DND-41 (cell line): ENCODE measurements at regions not wholly inside any gene's neighbourhood (a gene's known extent, or its start where the extent isn't known, plus 50 kb on each side); places are given as distances from the start of the nearest gene placed in this dataset.

Experiments used
- ATAC-seq: fragments of 200-7000 bp; cut with Tn5 transposase; 3 replicates; pipeline ENCODE4 v1.9.1; 2021; ENCODE audit warnings: low read depth; ENCODE audit not compliant: insufficient read depth
- DNase-seq: peaks from one replicate; pipeline ENCODE4 v3.0.0-alpha.2; 2020
- H2AFZ ChIP-seq: 2 replicates; pipeline ENCODE4 v1.6.0; 2012; ENCODE audit warnings: low read depth, low read length
- H3K27ac ChIP-seq: 2 replicates; pipeline ENCODE4 v1.5.1; 2012; ENCODE audit warnings: low read length, inconsistent platforms
- H3K27me3 ChIP-seq: fragments of 200-600 bp; sonication (generic); 2 replicates; pipeline ENCODE4 v1.6.0; 2012; ENCODE audit warnings: low read length, mild to moderate bottlenecking, inconsistent platforms; ENCODE audit not compliant: insufficient read depth, poor library complexity
- H3K36me3 ChIP-seq: 2 replicates; pipeline ENCODE4 v1.5.1; 2012; ENCODE audit warnings: low read length, inconsistent platforms; ENCODE audit not compliant: insufficient read depth
- H3K4me1 ChIP-seq: 2 replicates; pipeline ENCODE4 v1.5.1; 2012; ENCODE audit warnings: mild to moderate bottlenecking, low read length; ENCODE audit not compliant: insufficient read depth
- H3K4me2 ChIP-seq: 2 replicates; pipeline ENCODE4 v1.6.0; 2012; ENCODE audit warnings: mild to moderate bottlenecking, moderate library complexity, low read length, inconsistent platforms; ENCODE audit not compliant: insufficient read depth
- H3K4me3 ChIP-seq, 2 experiments: fragments of 200-600 bp in 1 of 2; shearing (Covaris generic) in 1 of 2; 2 replicates each; pipeline ENCODE4 v1.5.1; 2012 to 2016; ENCODE audit warnings: inconsistent platforms in 2 of 2, low read length in 2 of 2, mild to moderate bottlenecking in 2 of 2, low read depth in 1 of 2, moderate library complexity in 1 of 2
- H3K79me2 ChIP-seq: 2 replicates; pipeline ENCODE4 v1.6.0; 2012; ENCODE audit warnings: low read length, inconsistent platforms; ENCODE audit not compliant: insufficient read depth
- H3K9ac ChIP-seq: 2 replicates; pipeline ENCODE4 v1.6.0; 2012; ENCODE audit warnings: low read depth, mild to moderate bottlenecking, inconsistent platforms, low read length, moderate library complexity
- H3K9me3 ChIP-seq: 2 replicates; pipeline ENCODE4 v1.5.1; 2012; ENCODE audit warnings: low read length, moderate library complexity, mild to moderate bottlenecking, inconsistent platforms; ENCODE audit not compliant: insufficient read depth, severe bottlenecking
- H4K20me1 ChIP-seq: 2 replicates; pipeline ENCODE4 v1.6.0; 2012; ENCODE audit warnings: low read length; ENCODE audit not compliant: insufficient read depth
- EZH2 ChIP-seq: IDR thresholded peaks from 3 replicates; pipeline ENCODE4 v1.6.1; 2012; ENCODE audit warnings: borderline replicate concordance, low read depth, mild to moderate bottlenecking, moderate library complexity, low read length, inconsistent platforms; ENCODE audit not compliant: severe bottlenecking
- TF ChIP-seq, protein P1 (sequence below): IDR thresholded peaks from 2 replicates; pipeline ENCODE4 v1.5.1; 2012; ENCODE audit warnings: borderline replicate concordance, low read length, moderate library complexity, mild to moderate bottlenecking; ENCODE audit not compliant: poor library complexity, severe bottlenecking; ENCODE audit errors: extremely low read depth

GRCh38 chr2:128468186-128468920, 149.7 kb upstream of the HS6ST1 start:
- H2AFZ ChIP-seq = no peak overlapping the region
- no peak for TF ChIP-seq EZH2
- TF ChIP-seq, protein P1, sequence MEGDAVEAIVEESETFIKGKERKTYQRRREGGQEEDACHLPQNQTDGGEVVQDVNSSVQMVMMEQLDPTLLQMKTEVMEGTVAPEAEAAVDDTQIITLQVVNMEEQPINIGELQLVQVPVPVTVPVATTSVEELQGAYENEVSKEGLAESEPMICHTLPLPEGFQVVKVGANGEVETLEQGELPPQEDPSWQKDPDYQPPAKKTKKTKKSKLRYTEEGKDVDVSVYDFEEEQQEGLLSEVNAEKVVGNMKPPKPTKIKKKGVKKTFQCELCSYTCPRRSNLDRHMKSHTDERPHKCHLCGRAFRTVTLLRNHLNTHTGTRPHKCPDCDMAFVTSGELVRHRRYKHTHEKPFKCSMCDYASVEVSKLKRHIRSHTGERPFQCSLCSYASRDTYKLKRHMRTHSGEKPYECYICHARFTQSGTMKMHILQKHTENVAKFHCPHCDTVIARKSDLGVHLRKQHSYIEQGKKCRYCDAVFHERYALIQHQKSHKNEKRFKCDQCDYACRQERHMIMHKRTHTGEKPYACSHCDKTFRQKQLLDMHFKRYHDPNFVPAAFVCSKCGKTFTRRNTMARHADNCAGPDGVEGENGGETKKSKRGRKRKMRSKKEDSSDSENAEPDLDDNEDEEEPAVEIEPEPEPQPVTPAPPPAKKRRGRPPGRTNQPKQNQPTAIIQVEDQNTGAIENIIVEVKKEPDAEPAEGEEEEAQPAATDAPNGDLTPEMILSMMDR = no peak
- peaks cover 15% of the 10 kb centered on the region for H3K4me1 ChIP-seq
- ATAC-seq = no peak
- no peak overlapping the region for H3K4me3 ChIP-seq
- DNase-seq = peak; percentile 4
- H3K9me3 ChIP-seq = peaks cover 51% of the 10 kb centered on the region
- H3K27me3 ChIP-seq = no peaks in the 10 kb centered on the region
- no peaks in the 10 kb centered on the region for H4K20me1 ChIP-seq
- no peak overlapping the region for H3K4me2 ChIP-seq
- no peak overlapping the region for H3K9ac ChIP-seq
- H3K79me2 ChIP-seq = no peaks in the 10 kb centered on the region
- peaks cover 33% of the 10 kb centered on the region for H3K36me3 ChIP-seq
- H3K27ac ChIP-seq = peak overlapping the region; percentile 42; the same call in 1 of the 2 replicates

GRCh38 chr2:128469203-128469602, 150.5 kb upstream of the HS6ST1 start:
- no peaks in the 10 kb centered on the region for H3K27me3 ChIP-seq
- no peak overlapping the region for H3K4me2 ChIP-seq
- no peak overlapping the region for H2AFZ ChIP-seq
- TF ChIP-seq, protein P1 = peak; percentile 75
- TF ChIP-seq EZH2 = no peak
- peak; percentile 49 for DNase-seq
- H3K36me3 ChIP-seq = peaks cover 33% of the 10 kb centered on the region
- peak overlapping the region in 1 of 2 experiments; percentile 5; a peak in 1 of 4 replicates for H3K4me3 ChIP-seq
- H3K9me3 ChIP-seq = peaks cover 51% of the 10 kb centered on the region
- H3K27ac ChIP-seq = peak overlapping the region; percentile 73; the same call in 1 of the 2 replicates
- H4K20me1 ChIP-seq = no peaks in the 10 kb centered on the region
- no peak overlapping the region for H3K9ac ChIP-seq
- H3K79me2 ChIP-seq = no peaks in the 10 kb centered on the region
- no peak for ATAC-seq
- H3K4me1 ChIP-seq = peaks cover 23% of the 10 kb centered on the region

DNA sequence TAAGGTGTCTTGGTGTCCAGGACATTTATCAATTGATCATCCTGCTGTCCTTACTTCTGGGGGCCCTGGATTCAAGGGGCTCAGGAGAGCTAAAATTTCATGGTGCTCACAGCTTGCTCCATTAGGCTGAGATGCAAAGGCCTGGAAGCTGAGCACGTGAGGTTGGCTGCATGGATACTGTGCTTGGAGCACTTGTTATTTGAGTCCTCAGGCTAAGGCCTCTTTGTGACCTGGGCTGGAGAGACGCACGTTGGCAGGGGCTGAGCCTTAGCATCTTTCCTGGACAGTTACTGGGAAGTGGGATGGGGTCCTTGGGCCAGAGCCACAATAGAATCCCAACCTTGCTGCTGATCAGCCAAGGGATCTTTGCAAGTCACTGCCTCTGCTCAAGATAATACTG, 151.2 kb upstream of the HS6ST1 start:
- no peak for TF ChIP-seq EZH2
- TF ChIP-seq, protein P1 = no peak
- Histone ChIP-seq H3K4me3 (peak overlapping the region in 1 of 2 experiments; percentile 5; a peak in 1 of 4 replicates), H3K27ac (peak overlapping the region; percentile 73), H2AFZ (no peak overlapping the region), H3K9me3 (peaks cover 51% of the 10 kb centered on the region), H3K79me2 (no peaks in the 10 kb centered on the region), H3K4me2 (no peak overlapping the region), H3K27me3 (no peaks in the 10 kb centered on the region), H3K4me1 (peaks cover 30% of the 10 kb centered on the region), H3K9ac (no peak overlapping the region), H3K36me3 (peaks cover 33% of the 10 kb centered on the region), H4K20me1 (no peaks in the 10 kb centered on the region)
- DNase-seq (no peak), ATAC-seq (no peak)
